GM12878 (cell line): ENCODE measurements at regions not wholly inside any gene's neighbourhood (a gene's known extent, or its start where the extent isn't known, plus 50 kb on each side); places are given as distances from the start of the nearest gene placed in this dataset.

Source experiments
- ATAC-seq: fragments of 200-7000 bp; cut with Tn5 transposase; 3 replicates; pipeline ENCODE4 v1.9.1; 2020; ENCODE audit warnings: mild to moderate bottlenecking, moderate library complexity
- BruUV-seq: library from RNA; stranded (reverse); fragments of 400-500 nt; replicated peaks from 2 replicates; lab custom pipeline; 2021; lab: Mats Ljungman, UMichigan
- CTCF ChIA-PET: fragments of 300-600 bp; sonication (Branson Sonifier 250); formaldehyde crosslinking; extraction: SDS; loops from one replicate; lab custom pipeline; 2021; ENCODE audit warnings: inconsistent platforms; lab: Yijun Ruan, JAX
- POLR2A ChIA-PET: fragments of 350-600 bp; formaldehyde crosslinking; extraction: SDS; loops from one replicate; lab custom pipeline; 2021; ENCODE audit warnings: inconsistent platforms; lab: Charles Lee
- RAD21 ChIA-PET: fragments of 300-600 bp; sonication (Branson Sonifier 250); formaldehyde crosslinking; loops from one replicate; lab custom pipeline; 2023; ENCODE audit warnings: antibody characterized with exemption; ENCODE audit not compliant: unreplicated experiment; lab: Charles Lee
- SMC1A ChIA-PET: fragments of 300-600 bp; sonication (Branson Sonifier 250); formaldehyde crosslinking; loops from one replicate; lab custom pipeline; 2023; ENCODE audit not compliant: unreplicated experiment, uncharacterized antibody; lab: Charles Lee
- DNase-seq: peaks from one replicate; pipeline ENCODE4 v3.0.0-alpha.2; 2011; ENCODE audit warnings: low read depth, low spot score
- FAIRE-seq: peaks from 3 replicates; lab custom pipeline; 2011; peaks lifted over from hg19 to GRCh38; lab: Jason Lieb, UNC
- H2AFZ ChIP-seq: 2 replicates; pipeline ENCODE4 v1.6.0; 2011; ENCODE audit warnings: low read depth, low read length, control low read depth; ENCODE audit not compliant: control insufficient read depth
- H3K27ac ChIP-seq: 2 replicates; pipeline ENCODE4 v1.5.1; 2011; ENCODE audit warnings: control low read depth; ENCODE audit not compliant: control insufficient read depth, insufficient read depth
- H3K27me3 ChIP-seq, 2 experiments: replicated peaks in 1 of 2; 2 replicates each; pipeline versions ENCODE4 v1.6.0 to v1.6.1; 2011; ENCODE audit warnings: low read length in 1 of 2; ENCODE audit not compliant: control insufficient read depth in 2 of 2, insufficient read depth in 2 of 2
- H3K36me3 ChIP-seq, 2 experiments: 2 replicates each; pipeline ENCODE4 v1.5.1; 2011; ENCODE audit warnings: low read length in 1 of 2; ENCODE audit not compliant: control insufficient read depth in 2 of 2, insufficient read depth in 2 of 2
- H3K4me1 ChIP-seq: 2 replicates; pipeline ENCODE4 v1.6.1; 2011; ENCODE audit warnings: mild to moderate bottlenecking, low read length, moderate library complexity, mixed read lengths; ENCODE audit not compliant: control insufficient read depth, insufficient read depth
- H3K4me2 ChIP-seq: 2 replicates; pipeline ENCODE4 v1.6.0; 2011; ENCODE audit warnings: control low read depth; ENCODE audit not compliant: control insufficient read depth, insufficient read depth
- H3K4me3 ChIP-seq: fragments of 200-600 bp; sonication (generic); 2 replicates; pipeline ENCODE4 v1.5.1; 2016
- H3K79me2 ChIP-seq: 2 replicates; pipeline ENCODE4 v1.6.0; 2011; ENCODE audit warnings: low read length; ENCODE audit not compliant: control insufficient read depth, insufficient read depth
- H3K9ac ChIP-seq: 2 replicates; pipeline ENCODE4 v1.8.0; 2011; ENCODE audit warnings: low read length, control low read depth, mixed read lengths; ENCODE audit not compliant: control insufficient read depth, insufficient read depth
- H3K9me3 ChIP-seq: replicated peaks from 3 replicates; pipeline ENCODE4 v1.5.1; 2011; ENCODE audit warnings: mild to moderate bottlenecking, low read length; ENCODE audit not compliant: control insufficient read depth, insufficient read depth
- H4K20me1 ChIP-seq: 2 replicates; pipeline ENCODE4 v1.6.0; 2011; ENCODE audit not compliant: control insufficient read depth, insufficient read depth
- ATF2 ChIP-seq: IDR thresholded peaks from 2 replicates; pipeline ENCODE4 v1.6.1; 2012; ENCODE audit warnings: low read length, inconsistent platforms
- ATF3 ChIP-seq: IDR thresholded peaks from 2 replicates; pipeline ENCODE4 v1.6.1; 2011; ENCODE audit warnings: low read depth, mild to moderate bottlenecking, low read length, moderate library complexity, borderline replicate concordance; ENCODE audit errors: extremely low read depth
- CBX3 ChIP-seq: fragments of 200-600 bp; sonication (generic); IDR thresholded peaks from 2 replicates; pipeline ENCODE4 v1.6.1; 2016; ENCODE audit warnings: low read depth, borderline replicate concordance
- E2F4 ChIP-seq: IDR thresholded peaks from 2 replicates; pipeline ENCODE4 v1.6.1; 2012; ENCODE audit warnings: low read depth, low read length, improper control_type of control experiment
- E4F1 ChIP-seq: fragments of 450-650 bp; IDR thresholded peaks from 2 replicates; pipeline ENCODE4 v1.6.1; 2018; ENCODE audit warnings: borderline replicate concordance, mild to moderate bottlenecking; ENCODE audit not compliant: partially characterized antibody
- FOS ChIP-seq: IDR thresholded peaks from 3 replicates; pipeline ENCODE4 v1.6.1; 2011; ENCODE audit warnings: borderline replicate concordance; ENCODE audit not compliant: insufficient read length; ENCODE audit errors: extremely low read depth
- SP1 ChIP-seq: IDR thresholded peaks from one replicate; pipeline ENCODE4 v1.6.1; 2011; ENCODE audit warnings: low read depth, low read length
- SPI1 ChIP-seq: IDR thresholded peaks from 2 replicates; pipeline ENCODE4 v1.6.1; 2011; ENCODE audit warnings: low read depth, mild to moderate bottlenecking, low read length, moderate library complexity, borderline replicate concordance; ENCODE audit not compliant: insufficient read depth
- SRF ChIP-seq, 2 experiments: IDR thresholded peaks; 2 replicates each; pipeline ENCODE4 v1.6.1; 2011; ENCODE audit warnings: low read depth in 2 of 2, low read length in 2 of 2, mild to moderate bottlenecking in 1 of 2, moderate library complexity in 1 of 2
- USF1 ChIP-seq: IDR thresholded peaks from 2 replicates; pipeline ENCODE4 v1.6.1; 2011; ENCODE audit warnings: borderline replicate concordance, low read depth, mild to moderate bottlenecking, moderate library complexity, mixed read lengths, low read length; ENCODE audit not compliant: insufficient read depth; ENCODE audit errors: extremely low read length
- YBX1 ChIP-seq: fragments of 450-650 bp; IDR thresholded peaks from 2 replicates; pipeline ENCODE4 v1.6.1; 2016; ENCODE audit warnings: antibody characterized with exemption
- ZNF687 ChIP-seq: fragments of 450-650 bp; IDR thresholded peaks from 2 replicates; pipeline ENCODE4 v1.6.1; 2017; ENCODE audit warnings: mild to moderate bottlenecking, moderate library complexity
- WGBS: methylation state at CpG from one replicate; pipeline ENCODE4 v1.1.6; 2016; ENCODE audit warnings: low lambda C conversion rate; ENCODE audit not compliant: insufficient replicate concordance, insufficient coverage; ENCODE audit errors: missing lambda C conversion rate; 5-methylcytosine and 5-hydroxymethylcytosine counted together
- in situ Hi-C: fragments of 300-500 bp; cut with MboI; formaldehyde crosslinking; loops from 9 replicates; pipeline ENCODE4 v1.14.3; 2018; ENCODE audit warnings: mixed read lengths
- intact Hi-C: fragments of 100-400 bp; cut with micrococcal nuclease; formaldehyde crosslinking; loops from one replicate; pipeline ENCODE4 v1.14.2; 2022; ENCODE audit not compliant: unreplicated experiment

GRCh38 chr3:159844801-159845261 lies 143.8 kb upstream of the IL12A start:
- in situ Hi-C loops: no loop called here
- intact Hi-C loops: no loop called here
- H3K9ac ChIP-seq: no peak overlapping the region
- H3K27ac ChIP-seq: no peak overlapping the region
- H3K4me1 ChIP-seq: no peaks in the 10 kb centered on the region
- ChIA-PET POLR2A (interaction anchor here (0.9 kb wide), 1 partner anchor 26 kb away, joined by 6 read pairs; no protein-coding TSS in a partner anchor), RAD21 (interaction anchor here (1.1 kb wide), 1 partner anchor 59 kb away, joined by 3 read pairs; no protein-coding TSS in a partner anchor), CTCF (interaction anchor here (0.7 to 1.0 kb wide), 3 partner anchors 9 to 161 kb away, joined by 3 to 4 read pairs (median 3); no protein-coding TSS in a partner anchor), SMC1A (interaction anchor here (1.0 kb wide), 1 partner anchor 14 kb away, joined by 3 read pairs; no protein-coding TSS in a partner anchor)
- H3K36me3 ChIP-seq: no peaks in the 10 kb centered on the region
- no TSS peak for BruUV-seq
- peak overlapping the region; percentile 29; the same call in 1 of the 2 replicates for H2AFZ ChIP-seq
- WGBS: 50% methylated on average over 4 of the region's 4 CpGs
- no peaks in the 10 kb centered on the region for H4K20me1 ChIP-seq
- H3K4me2 ChIP-seq: no peak overlapping the region
- H3K4me3 ChIP-seq: no peak overlapping the region
- no peaks in the 10 kb centered on the region for H3K79me2 ChIP-seq
- no peak for FAIRE-seq
- no peaks in the 10 kb centered on the region; a peak in 2 of 4 replicates for H3K27me3 ChIP-seq
- no peak for DNase-seq
- H3K9me3 ChIP-seq: no peaks in the 10 kb centered on the region; the same call in 2 of the 3 replicates
- ATAC-seq: no peak
- TF ChIP-seq SP1: no peak
- no peak for TF ChIP-seq SRF (IDR thresholded peaks at IDR 0.05; ENCODE audit: low read depth in 2 of 2, low read length in 2 of 2)
- no peak for TF ChIP-seq ATF3
- TF ChIP-seq E2F4: no peak
- no peak for TF ChIP-seq SPI1
- no peak for TF ChIP-seq FOS
- no peak for TF ChIP-seq ZNF687
- TF ChIP-seq CBX3: no peak
- TF ChIP-seq E4F1: no peak
- TF ChIP-seq ATF2: no peak
- TF ChIP-seq YBX1: no peak
- TF ChIP-seq USF1: no peak
